Stomach (tissue), 4 donors: ENCODE measurements at regions not wholly inside any gene's neighbourhood (a gene's known extent, or its start where the extent isn't known, plus 50 kb on each side); places are given as distances from the start of the nearest gene placed in this dataset.

Experiments used
- POLR2A ChIP-seq, 4 donors: fragments of 450-650 bp; IDR thresholded peaks; one replicate each; pipeline ENCODE4 v1.6.1; 2016; ENCODE audit warnings: antibody characterized with exemption in 4 of 4, control low read depth in 2 of 4, mild to moderate bottlenecking in 1 of 4, moderate library complexity in 1 of 4
- TF ChIP-seq, protein P1 (sequence below), 7 experiments: fragments of 450-650 bp in 4 of 7; fragments of 200-600 bp in 3 of 7; sonication (generic) in 3 of 7; IDR thresholded peaks; one replicate each; pipeline ENCODE4 v1.5.1; 2016 to 2019; ENCODE audit warnings: antibody characterized with exemption in 7 of 7, control low read depth in 2 of 7, mild to moderate bottlenecking in 1 of 7

GRCh38 chr2:104584393-104584792 lies 269.5 kb upstream of the POU3F3 start:
- TF ChIP-seq POLR2A (IDR thresholded peaks at IDR 0.05), result no peak
- TF ChIP-seq, protein P1, sequence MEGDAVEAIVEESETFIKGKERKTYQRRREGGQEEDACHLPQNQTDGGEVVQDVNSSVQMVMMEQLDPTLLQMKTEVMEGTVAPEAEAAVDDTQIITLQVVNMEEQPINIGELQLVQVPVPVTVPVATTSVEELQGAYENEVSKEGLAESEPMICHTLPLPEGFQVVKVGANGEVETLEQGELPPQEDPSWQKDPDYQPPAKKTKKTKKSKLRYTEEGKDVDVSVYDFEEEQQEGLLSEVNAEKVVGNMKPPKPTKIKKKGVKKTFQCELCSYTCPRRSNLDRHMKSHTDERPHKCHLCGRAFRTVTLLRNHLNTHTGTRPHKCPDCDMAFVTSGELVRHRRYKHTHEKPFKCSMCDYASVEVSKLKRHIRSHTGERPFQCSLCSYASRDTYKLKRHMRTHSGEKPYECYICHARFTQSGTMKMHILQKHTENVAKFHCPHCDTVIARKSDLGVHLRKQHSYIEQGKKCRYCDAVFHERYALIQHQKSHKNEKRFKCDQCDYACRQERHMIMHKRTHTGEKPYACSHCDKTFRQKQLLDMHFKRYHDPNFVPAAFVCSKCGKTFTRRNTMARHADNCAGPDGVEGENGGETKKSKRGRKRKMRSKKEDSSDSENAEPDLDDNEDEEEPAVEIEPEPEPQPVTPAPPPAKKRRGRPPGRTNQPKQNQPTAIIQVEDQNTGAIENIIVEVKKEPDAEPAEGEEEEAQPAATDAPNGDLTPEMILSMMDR (IDR thresholded peaks at IDR 0.05), result no peak
